Urinary bladder (tissue), 3 donors: ENCODE measurements at regions not wholly inside any gene's neighbourhood (a gene's known extent, or its start where the extent isn't known, plus 50 kb on each side); places are given as distances from the start of the nearest gene placed in this dataset.

Experiments
- DNase-seq: peaks from one replicate; pipeline ENCODE4 v3.0.0-alpha.2; 2015; ENCODE audit errors: extremely low spot score
- H3K27ac ChIP-seq: one replicate; pipeline ENCODE4 v1.5.1; 2013; ENCODE audit warnings: low read depth, mild to moderate bottlenecking, moderate library complexity
- H3K36me3 ChIP-seq: one replicate; pipeline ENCODE4 v1.6.1; 2013; ENCODE audit warnings: mild to moderate bottlenecking, moderate library complexity; ENCODE audit not compliant: insufficient read depth
- H3K4me1 ChIP-seq: one replicate; pipeline ENCODE4 v1.6.1; 2013; ENCODE audit warnings: mild to moderate bottlenecking, moderate library complexity; ENCODE audit not compliant: insufficient read depth
- H3K4me3 ChIP-seq: one replicate; pipeline ENCODE4 v1.5.1; 2013; ENCODE audit warnings: low read depth, low read length
- WGBS: extraction: QIAGEN DNeasy Blood & Tissue Kit; methylation state at CpG from one replicate; pipeline ENCODE4 v1.1.7; 2013; 5-methylcytosine and 5-hydroxymethylcytosine counted together
- donor health status: healthy with polysubstance abuse.
- donor health status: healthy.

DNA sequence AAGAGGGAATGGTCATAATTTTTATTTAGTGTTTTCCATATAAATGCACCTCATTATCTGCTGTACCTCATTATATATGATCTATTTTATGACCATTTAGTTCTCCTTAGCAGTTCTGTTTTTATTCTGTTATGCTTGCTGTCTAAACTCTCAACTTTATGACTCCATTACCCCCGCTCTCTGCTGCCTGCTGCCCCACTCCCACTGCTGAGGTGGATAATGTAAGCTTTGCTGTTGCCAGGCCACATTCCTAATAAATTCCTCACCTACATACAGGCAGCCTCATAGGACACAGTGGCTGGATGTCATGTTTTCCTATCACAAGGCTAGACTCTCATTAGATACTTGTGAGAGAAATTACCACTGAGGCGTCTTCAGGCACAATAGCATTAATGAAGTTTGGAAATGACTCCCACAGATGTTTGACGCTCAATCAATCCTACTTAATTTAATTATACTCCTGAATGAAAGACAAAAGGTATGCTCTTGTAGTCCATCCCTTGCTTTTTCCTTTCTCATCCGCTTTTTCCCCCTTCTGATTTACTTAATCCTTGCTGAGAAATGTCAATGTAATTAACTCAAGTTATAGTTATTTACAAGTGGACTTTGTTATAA, 497.5 kb upstream of the IGFBP7 start:
- DNase-seq = peak; percentile 36
- no peaks in the 10 kb centered on the region for H3K4me1 ChIP-seq
- H3K4me3 ChIP-seq = no peak overlapping the region
- no peaks in the 10 kb centered on the region for H3K36me3 ChIP-seq
- 86% methylated on average over 4 of the region's 4 CpGs for WGBS
- H3K27ac ChIP-seq = no peak overlapping the region

GRCh38 chr4:57605376-57605775, 495.2 kb upstream of the IGFBP7 start:
- Histone ChIP-seq H3K4me1 (no peaks in the 10 kb centered on the region), H3K4me3 (no peak overlapping the region), H3K27ac (no peak overlapping the region), H3K36me3 (no peaks in the 10 kb centered on the region)
- 87% methylated on average over 3 of the region's 3 CpGs for WGBS
- no peak for DNase-seq

DNA sequence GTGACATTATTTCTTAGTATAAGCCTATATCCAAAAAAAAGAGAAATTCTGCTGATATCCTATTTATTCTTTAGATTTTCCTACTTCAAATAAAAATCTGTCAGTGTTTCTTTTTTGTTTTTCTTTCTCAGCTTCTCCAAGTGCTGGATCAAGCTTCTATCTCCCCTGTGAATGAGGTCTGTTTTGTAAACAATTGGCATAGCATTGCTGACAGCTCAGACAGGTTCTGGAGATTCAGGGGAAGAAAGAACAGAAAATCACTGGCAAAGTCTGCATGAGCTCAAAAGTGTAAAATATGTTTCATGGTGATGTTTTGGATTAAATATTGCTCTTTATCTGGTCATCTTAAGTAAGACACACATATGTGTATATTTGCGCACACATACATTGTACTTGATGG, 492.0 kb upstream of the IGFBP7 start:
- Histone ChIP-seq H3K27ac (no peak overlapping the region), H3K4me1 (no peaks in the 10 kb centered on the region), H3K36me3 (no peaks in the 10 kb centered on the region), H3K4me3 (no peak overlapping the region)
- 91% methylated on average over 1 of the region's 1 CpG for WGBS
- no peak for DNase-seq

GRCh38 chr4:57591073-57591472, 480.9 kb upstream of the IGFBP7 start:
- Histone ChIP-seq H3K4me3 (no peak overlapping the region), H3K36me3 (no peaks in the 10 kb centered on the region), H3K27ac (no peak overlapping the region), H3K4me1 (no peaks in the 10 kb centered on the region)
- no peak for DNase-seq
- WGBS = 85% methylated on average over 4 of the region's 4 CpGs

- no peak for DNase-seq
- H3K36me3 ChIP-seq = no peaks in the 10 kb centered on the region
- no peaks in the 10 kb centered on the region for H3K4me1 ChIP-seq
- H3K27ac ChIP-seq = no peak overlapping the region
- H3K4me3 ChIP-seq = no peak overlapping the region
These were observed 478.4 kb upstream of the IGFBP7 start for GRCh38 chr4:57588557-57588956.

- DNase-seq = no peak
- H3K36me3 ChIP-seq = no peaks in the 10 kb centered on the region
- no peak overlapping the region for H3K4me3 ChIP-seq
- H3K4me1 ChIP-seq = no peaks in the 10 kb centered on the region
- H3K27ac ChIP-seq = no peak overlapping the region
These were observed 470.8 kb upstream of the IGFBP7 start for GRCh38 chr4:57580710-57581599.

GRCh38 chr4:57575426-57575825, 465.2 kb upstream of the IGFBP7 start:
- Histone ChIP-seq H3K4me3 (no peak overlapping the region), H3K27ac (no peak overlapping the region), H3K4me1 (no peaks in the 10 kb centered on the region), H3K36me3 (no peaks in the 10 kb centered on the region)
- no peak for DNase-seq
- WGBS = 58% methylated on average over 2 of the region's 2 CpGs

DNA sequence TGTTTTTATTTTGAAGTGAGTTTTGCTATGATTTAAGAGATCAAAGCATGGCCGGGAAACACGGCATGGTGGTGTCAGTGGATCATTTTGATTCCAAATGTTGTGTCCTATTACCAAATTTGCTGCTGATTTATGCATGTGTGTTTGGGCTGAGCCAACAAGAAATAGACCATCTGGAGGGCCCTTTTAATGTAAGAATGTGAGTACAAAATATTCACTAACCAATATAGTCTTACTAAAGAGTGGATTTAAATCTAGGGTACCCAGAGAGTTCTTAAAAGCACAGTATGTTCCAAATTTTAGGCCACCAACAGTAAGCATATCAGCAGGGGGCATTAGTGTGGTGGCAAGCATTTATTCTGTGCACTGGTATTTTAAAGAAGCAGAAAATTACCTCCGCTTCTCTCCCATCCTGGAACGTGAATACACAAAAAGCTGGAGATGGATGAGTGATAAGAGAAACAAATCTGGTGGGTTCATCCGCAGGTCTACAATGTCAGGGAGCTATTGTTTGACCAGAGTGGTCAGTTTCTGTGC, 444.4 kb upstream of the IGFBP7 start:
- Histone ChIP-seq H3K4me1 (no peaks in the 10 kb centered on the region), H3K4me3 (no peak overlapping the region), H3K27ac (no peak overlapping the region), H3K36me3 (no peaks in the 10 kb centered on the region)
- DNase-seq = no peak
- 61% methylated on average over 5 of the region's 5 CpGs for WGBS

GRCh38 chr4:57553728-57554127, 443.5 kb upstream of the IGFBP7 start:
- no peak for DNase-seq
- WGBS = 65% methylated on average over 3 of the region's 3 CpGs
- H3K27ac ChIP-seq = no peak overlapping the region
- H3K4me3 ChIP-seq = no peak overlapping the region
- H3K4me1 ChIP-seq = no peaks in the 10 kb centered on the region
- H3K36me3 ChIP-seq = no peaks in the 10 kb centered on the region

DNA sequence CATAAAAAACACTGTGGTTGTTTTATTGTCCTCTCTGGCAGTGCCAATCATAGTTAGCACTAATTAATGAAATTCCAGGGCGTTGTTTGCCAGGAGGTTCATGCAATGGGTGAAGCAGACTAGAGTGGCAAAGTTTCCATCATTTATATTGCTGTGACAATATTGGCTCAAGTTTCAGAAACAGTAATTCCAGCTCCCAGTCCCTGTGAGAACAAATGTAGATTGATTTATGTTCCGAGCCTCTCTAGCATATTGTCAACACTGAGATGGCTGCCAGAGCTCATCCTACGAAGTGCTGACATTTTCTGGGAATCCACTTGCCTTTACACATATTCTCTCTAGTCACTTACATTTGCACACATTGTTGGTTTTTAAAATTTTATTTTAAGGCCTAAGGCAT, 440.0 kb upstream of the IGFBP7 start:
- Histone ChIP-seq H3K36me3 (no peaks in the 10 kb centered on the region), H3K4me1 (no peaks in the 10 kb centered on the region), H3K4me3 (no peak overlapping the region), H3K27ac (no peak overlapping the region)
- 38% methylated on average over 3 of the region's 3 CpGs for WGBS
- no peak for DNase-seq

GRCh38 chr4:57548856-57549255, 438.7 kb upstream of the IGFBP7 start:
- WGBS = 97% methylated on average over 2 of the region's 2 CpGs
- DNase-seq = no peak
- no peaks in the 10 kb centered on the region for H3K4me1 ChIP-seq
- no peaks in the 10 kb centered on the region for H3K36me3 ChIP-seq
- no peak overlapping the region for H3K4me3 ChIP-seq
- H3K27ac ChIP-seq = no peak overlapping the region

- DNase-seq = no peak
- 51% methylated on average over 4 of the region's 4 CpGs for WGBS
These were observed 434.8 kb upstream of the IGFBP7 start for GRCh38 chr4:57544811-57545654.

DNA sequence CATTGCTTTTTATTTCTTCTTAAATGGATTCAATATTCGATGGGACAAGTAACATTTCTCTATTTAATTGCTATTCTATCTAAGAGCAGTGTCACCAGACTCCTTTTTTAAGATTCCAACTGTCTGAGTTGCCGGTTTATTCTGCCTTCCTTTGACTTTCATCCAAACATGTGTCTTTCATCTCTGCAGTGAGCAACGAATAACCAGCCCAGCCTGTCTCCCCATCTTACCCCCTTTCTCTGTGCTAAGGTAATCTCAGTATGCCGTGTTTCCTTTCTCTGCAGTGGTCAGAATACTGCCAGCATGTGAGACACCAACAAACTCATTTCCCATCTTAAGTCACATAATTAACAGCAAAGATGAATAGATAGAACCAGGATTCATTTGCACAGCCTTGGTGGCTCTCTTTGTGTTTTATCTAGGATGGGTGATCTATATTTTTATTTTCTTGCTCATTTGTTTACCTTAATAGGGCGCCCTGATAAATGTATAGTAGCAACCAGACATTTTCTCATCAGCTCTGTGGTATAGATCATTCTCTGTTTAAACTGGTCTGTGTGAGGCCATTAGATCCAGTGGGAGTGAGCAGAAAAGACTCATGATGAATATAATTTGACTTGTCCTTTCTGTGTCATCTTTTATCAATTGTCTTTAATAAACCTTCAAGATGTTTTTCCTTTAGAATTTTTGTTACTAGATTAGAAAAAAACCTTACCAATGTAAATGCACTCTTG, 394.8 kb upstream of the IGFBP7 start:
- no peak overlapping the region for H3K4me3 ChIP-seq
- no peaks in the 10 kb centered on the region for H3K4me1 ChIP-seq
- DNase-seq = no peak
- H3K36me3 ChIP-seq = no peaks in the 10 kb centered on the region
- H3K27ac ChIP-seq = no peak overlapping the region
- WGBS = 54% methylated on average over 5 of the region's 5 CpGs

More at GRCh38 chr4:57544811-57545654, 434.8 kb upstream of the IGFBP7 start:
- Histone ChIP-seq H3K4me3 (no peak overlapping the region), H3K36me3 (no peaks in the 10 kb centered on the region), H3K27ac (no peak overlapping the region), H3K4me1 (no peaks in the 10 kb centered on the region)
